ENCODE measurements at regions not wholly inside any gene's neighbourhood (a gene's known extent, or its start where the extent isn't known, plus 50 kb on each side); places are given as distances from the start of the nearest gene placed in this dataset.

GRCh38 chr6:44606504-44606903 is 219.0 kb downstream of the CDC5L start:
- TF ChIP-seq CTCF (IDR thresholded peaks at IDR 0.05) (no peak), STAT6 (CRISPR knock-in tag; conservative IDR thresholded peaks at IDR 0.05; ENCODE audit: low read depth) (no peak), FOXJ3 (CRISPR knock-in tag; IDR thresholded peaks at IDR 0.05; ENCODE audit: borderline replicate concordance) (no peak), SP1 (CRISPR knock-in tag; conservative IDR thresholded peaks at IDR 0.05) (no peak), ZBTB43 (CRISPR knock-in tag; IDR thresholded peaks at IDR 0.05) (no peak), JUN (CRISPR knock-in tag; IDR thresholded peaks at IDR 0.05) (no peak), CREB1 (CRISPR knock-in tag; IDR thresholded peaks at IDR 0.05) (no peak), MXD4 (CRISPR knock-in tag; IDR thresholded peaks at IDR 0.05; ENCODE audit: borderline replicate concordance) (no peak), ESRRA (CRISPR knock-in tag; IDR thresholded peaks at IDR 0.05; ENCODE audit: borderline replicate concordance) (no peak)
- TF ChIP-seq, protein P1, sequence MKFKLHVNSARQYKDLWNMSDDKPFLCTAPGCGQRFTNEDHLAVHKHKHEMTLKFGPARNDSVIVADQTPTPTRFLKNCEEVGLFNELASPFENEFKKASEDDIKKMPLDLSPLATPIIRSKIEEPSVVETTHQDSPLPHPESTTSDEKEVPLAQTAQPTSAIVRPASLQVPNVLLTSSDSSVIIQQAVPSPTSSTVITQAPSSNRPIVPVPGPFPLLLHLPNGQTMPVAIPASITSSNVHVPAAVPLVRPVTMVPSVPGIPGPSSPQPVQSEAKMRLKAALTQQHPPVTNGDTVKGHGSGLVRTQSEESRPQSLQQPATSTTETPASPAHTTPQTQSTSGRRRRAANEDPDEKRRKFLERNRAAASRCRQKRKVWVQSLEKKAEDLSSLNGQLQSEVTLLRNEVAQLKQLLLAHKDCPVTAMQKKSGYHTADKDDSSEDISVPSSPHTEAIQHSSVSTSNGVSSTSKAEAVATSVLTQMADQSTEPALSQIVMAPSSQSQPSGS (CRISPR knock-in tag; IDR thresholded peaks at IDR 0.05; ENCODE audit: borderline replicate concordance, low read depth): no peak
- TF ChIP-seq, protein P2, sequence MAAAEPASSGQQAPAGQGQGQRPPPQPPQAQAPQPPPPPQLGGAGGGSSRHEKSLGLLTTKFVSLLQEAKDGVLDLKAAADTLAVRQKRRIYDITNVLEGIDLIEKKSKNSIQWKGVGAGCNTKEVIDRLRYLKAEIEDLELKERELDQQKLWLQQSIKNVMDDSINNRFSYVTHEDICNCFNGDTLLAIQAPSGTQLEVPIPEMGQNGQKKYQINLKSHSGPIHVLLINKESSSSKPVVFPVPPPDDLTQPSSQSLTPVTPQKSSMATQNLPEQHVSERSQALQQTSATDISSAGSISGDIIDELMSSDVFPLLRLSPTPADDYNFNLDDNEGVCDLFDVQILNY (CRISPR knock-in tag; IDR thresholded peaks at IDR 0.05): no peak
- TF ChIP-seq, protein P3, sequence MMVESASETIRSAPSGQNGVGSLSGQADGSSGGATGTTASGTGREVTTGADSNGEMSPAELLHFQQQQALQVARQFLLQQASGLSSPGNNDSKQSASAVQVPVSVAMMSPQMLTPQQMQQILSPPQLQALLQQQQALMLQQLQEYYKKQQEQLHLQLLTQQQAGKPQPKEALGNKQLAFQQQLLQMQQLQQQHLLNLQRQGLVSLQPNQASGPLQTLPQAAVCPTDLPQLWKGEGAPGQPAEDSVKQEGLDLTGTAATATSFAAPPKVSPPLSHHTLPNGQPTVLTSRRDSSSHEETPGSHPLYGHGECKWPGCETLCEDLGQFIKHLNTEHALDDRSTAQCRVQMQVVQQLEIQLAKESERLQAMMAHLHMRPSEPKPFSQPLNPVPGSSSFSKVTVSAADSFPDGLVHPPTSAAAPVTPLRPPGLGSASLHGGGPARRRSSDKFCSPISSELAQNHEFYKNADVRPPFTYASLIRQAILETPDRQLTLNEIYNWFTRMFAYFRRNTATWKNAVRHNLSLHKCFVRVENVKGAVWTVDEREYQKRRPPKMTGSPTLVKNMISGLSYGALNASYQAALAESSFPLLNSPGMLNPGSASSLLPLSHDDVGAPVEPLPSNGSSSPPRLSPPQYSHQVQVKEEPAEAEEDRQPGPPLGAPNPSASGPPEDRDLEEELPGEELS (CRISPR knock-in tag; IDR thresholded peaks at IDR 0.05): no peak
